Smooth muscle cell of the brain vasculature (primary cell): ENCODE measurements at regions not wholly inside any gene's neighbourhood (a gene's known extent, or its start where the extent isn't known, plus 50 kb on each side); places are given as distances from the start of the nearest gene placed in this dataset.
A peak's percentile ranks its signal among the peaks of the same experiment; 100 is the strongest.
"Not testable (repeated sequence)": the region's sequence is repeated elsewhere in the genome, so short reads cannot be mapped to it uniquely, and the experiment has no call there.

Experiments
- DNase-seq: peaks from one replicate; pipeline ENCODE4 v3.0.0-alpha.2; 2012; ENCODE audit warnings: low read depth, low spot score

- peak; percentile 35 for DNase-seq
These were observed 778.5 kb downstream of the NTRK3 start for GRCh38 chr15:87477737-87478686.

GRCh38 chr15:87477026-87477425 lies 779.5 kb downstream of the NTRK3 start:
- no peak for DNase-seq

GRCh38 chr15:87470923-87471322 lies 785.6 kb downstream of the NTRK3 start:
- no peak for DNase-seq

- not testable (repeated sequence) for DNase-seq
These were observed 792.6 kb downstream of the NTRK3 start for GRCh38 chr15:87463956-87464355.

- no peak for DNase-seq
These were observed 794.9 kb downstream of the NTRK3 start for GRCh38 chr15:87461631-87462030.

GRCh38 chr15:87454860-87455259 lies 801.7 kb downstream of the NTRK3 start:
- no peak for DNase-seq

- no peak for DNase-seq
These were observed 806.2 kb downstream of the NTRK3 start for GRCh38 chr15:87450314-87450713.

- DNase-seq: no peak
These were observed 817.4 kb downstream of the NTRK3 start for GRCh38 chr15:87439090-87439489.

- no peak for DNase-seq
These were observed 822.7 kb downstream of the NTRK3 start for GRCh38 chr15:87433871-87434270.

GRCh38 chr15:87429754-87430153 lies 826.8 kb downstream of the NTRK3 start:
- no peak for DNase-seq

GRCh38 chr15:87420017-87420416 lies 836.5 kb downstream of the NTRK3 start:
- DNase-seq: no peak

GRCh38 chr15:87419344-87419743 lies 837.2 kb downstream of the NTRK3 start:
- no peak for DNase-seq

- DNase-seq: no peak
These were observed 839.8 kb downstream of the NTRK3 start for GRCh38 chr15:87416591-87417257.

GRCh38 chr15:87408902-87409301 lies 847.6 kb downstream of the NTRK3 start:
- no peak for DNase-seq

- DNase-seq: no peak
These were observed 852.6 kb downstream of the NTRK3 start for GRCh38 chr15:87403973-87404372.

- DNase-seq: no peak
These were observed 854.6 kb downstream of the NTRK3 start for GRCh38 chr15:87401973-87402372.

- no peak for DNase-seq
These were observed 861.9 kb downstream of the NTRK3 start for GRCh38 chr15:87394676-87395075.

- no peak for DNase-seq
These were observed 868.8 kb downstream of the NTRK3 start for GRCh38 chr15:87387766-87388165.

- DNase-seq: no peak
These were observed 882.2 kb downstream of the NTRK3 start for GRCh38 chr15:87374339-87374738.

GRCh38 chr15:87369269-87369668 lies 887.3 kb downstream of the NTRK3 start:
- peak; percentile 33 for DNase-seq

- no peak for DNase-seq
These were observed 888.0 kb downstream of the NTRK3 start for GRCh38 chr15:87368511-87368910.

- no peak for DNase-seq
These were observed 891.4 kb downstream of the NTRK3 start for GRCh38 chr15:87365186-87365585.

GRCh38 chr15:87362531-87362930 lies 894.0 kb downstream of the NTRK3 start:
- no peak for DNase-seq
